GM11168 (cell line): ENCODE measurements at regions not wholly inside any gene's neighbourhood (a gene's known extent, or its start where the extent isn't known, plus 50 kb on each side); places are given as distances from the start of the nearest gene placed in this dataset.

Experiments used
- in situ Hi-C: fragments of 300-500 bp; cut with MboI; formaldehyde crosslinking; loops from one replicate; pipeline ENCODE4 v1.12.0; 2022; ENCODE audit warnings: low sequenced_read_pairs; ENCODE audit not compliant: unreplicated experiment

- in situ Hi-C loops = no loop called here
Measured at GRCh38 chr13:85028035-85028434, 771.2 kb downstream of the SLITRK6 start.

GRCh38 chr13:85019121-85019520, 780.1 kb downstream of the SLITRK6 start:
- in situ Hi-C loops = no loop called here

GRCh38 chr13:85013006-85013405, 786.2 kb downstream of the SLITRK6 start:
- in situ Hi-C loops = no loop called here

GRCh38 chr13:85009447-85009846, 789.8 kb downstream of the SLITRK6 start:
- in situ Hi-C loops = no loop called here

- in situ Hi-C loops = no loop called here
Measured at GRCh38 chr13:84999252-84999651, 800.0 kb downstream of the SLITRK6 start.

GRCh38 chr13:84998681-84999080, 800.5 kb downstream of the SLITRK6 start:
- in situ Hi-C loops = no loop called here

- in situ Hi-C loops = no loop called here
Measured at GRCh38 chr13:84997858-84998257, 801.4 kb downstream of the SLITRK6 start.

GRCh38 chr13:84994582-84994981, 804.6 kb downstream of the SLITRK6 start:
- in situ Hi-C loops = no loop called here

GRCh38 chr13:84985860-84986259, 813.4 kb downstream of the SLITRK6 start:
- in situ Hi-C loops = no loop called here

- in situ Hi-C loops = no loop called here
Measured at GRCh38 chr13:84983321-84983720, 815.9 kb downstream of the SLITRK6 start.

GRCh38 chr13:84980571-84980970, 818.6 kb downstream of the SLITRK6 start:
- in situ Hi-C loops = no loop called here

GRCh38 chr13:84978851-84979250, 820.4 kb downstream of the SLITRK6 start:
- in situ Hi-C loops = no loop called here

- in situ Hi-C loops = no loop called here
Measured at GRCh38 chr13:84973661-84974060, 825.6 kb downstream of the SLITRK6 start.

- in situ Hi-C loops = no loop called here
Measured at GRCh38 chr13:84972907-84973306, 826.3 kb downstream of the SLITRK6 start.

GRCh38 chr13:84962849-84963248, 836.4 kb downstream of the SLITRK6 start:
- in situ Hi-C loops = no loop called here

- in situ Hi-C loops = no loop called here
Measured at GRCh38 chr13:84962141-84962750, 837.0 kb downstream of the SLITRK6 start.

GRCh38 chr13:84961023-84961422, 838.2 kb downstream of the SLITRK6 start:
- in situ Hi-C loops = no loop called here

- in situ Hi-C loops = no loop called here
Measured at GRCh38 chr13:84959818-84960217, 839.4 kb downstream of the SLITRK6 start.

GRCh38 chr13:84954636-84955035, 844.6 kb downstream of the SLITRK6 start:
- in situ Hi-C loops = no loop called here

- in situ Hi-C loops = no loop called here
Measured at GRCh38 chr13:84951128-84951527, 848.1 kb downstream of the SLITRK6 start.

GRCh38 chr13:84946192-84946591, 853.0 kb downstream of the SLITRK6 start:
- in situ Hi-C loops = no loop called here

GRCh38 chr13:84940798-84941197, 858.4 kb downstream of the SLITRK6 start:
- in situ Hi-C loops = no loop called here

GRCh38 chr13:84940167-84940566, 859.1 kb downstream of the SLITRK6 start:
- in situ Hi-C loops = no loop called here
